Thymus (tissue), 11 donors: ENCODE measurements at regions not wholly inside any gene's neighbourhood (a gene's known extent, or its start where the extent isn't known, plus 50 kb on each side); places are given as distances from the start of the nearest gene placed in this dataset.

ENCODE experiments used
- DNase-seq, 9 donors: peaks; one replicate each; pipeline ENCODE4 v3.0.0-alpha.2; 2013; ENCODE audit warnings: low spot score in 9 of 9, low read depth in 6 of 9, missing footprints in 1 of 9
- H3K27ac ChIP-seq, 2 donors: one replicate each; pipeline ENCODE4 v1.5.1; 2013; ENCODE audit warnings: control low read depth in 1 of 2, low read depth in 1 of 2, low read length in 1 of 2, mild to moderate bottlenecking in 1 of 2, moderate library complexity in 1 of 2
- H3K27me3 ChIP-seq, 2 donors: one replicate each; pipeline ENCODE4 v1.5.1; 2013; ENCODE audit warnings: low read length in 1 of 2; ENCODE audit not compliant: control insufficient read depth in 2 of 2, insufficient read depth in 1 of 2
- H3K36me3 ChIP-seq, 2 donors: one replicate each; pipeline ENCODE4 v1.5.1; 2013; ENCODE audit warnings: low read length in 1 of 2, mild to moderate bottlenecking in 1 of 2, moderate library complexity in 1 of 2; ENCODE audit not compliant: control insufficient read depth in 2 of 2, insufficient read depth in 2 of 2
- H3K4me1 ChIP-seq, 2 donors: one replicate each; pipeline ENCODE4 v1.5.1; 2013; ENCODE audit warnings: low read length in 2 of 2; ENCODE audit not compliant: control insufficient read depth in 2 of 2, insufficient read depth in 2 of 2
- H3K4me3 ChIP-seq, 2 donors: one replicate each; pipeline ENCODE4 v1.5.1; 2013; ENCODE audit warnings: low read length in 2 of 2, control low read depth in 1 of 2, mild to moderate bottlenecking in 1 of 2
- H3K9me3 ChIP-seq, 2 donors: one replicate each; pipeline ENCODE4 v1.5.1; 2013; ENCODE audit warnings: low read length in 1 of 2, mild to moderate bottlenecking in 1 of 2; ENCODE audit not compliant: control insufficient read depth in 2 of 2, insufficient read depth in 1 of 2
- WGBS: extraction: QIAGEN DNeasy Blood & Tissue Kit; methylation state at CpG from one replicate; pipeline ENCODE4 v1.1.7; 2013; 5-methylcytosine and 5-hydroxymethylcytosine counted together
- donor health status: healthy.

DNA sequence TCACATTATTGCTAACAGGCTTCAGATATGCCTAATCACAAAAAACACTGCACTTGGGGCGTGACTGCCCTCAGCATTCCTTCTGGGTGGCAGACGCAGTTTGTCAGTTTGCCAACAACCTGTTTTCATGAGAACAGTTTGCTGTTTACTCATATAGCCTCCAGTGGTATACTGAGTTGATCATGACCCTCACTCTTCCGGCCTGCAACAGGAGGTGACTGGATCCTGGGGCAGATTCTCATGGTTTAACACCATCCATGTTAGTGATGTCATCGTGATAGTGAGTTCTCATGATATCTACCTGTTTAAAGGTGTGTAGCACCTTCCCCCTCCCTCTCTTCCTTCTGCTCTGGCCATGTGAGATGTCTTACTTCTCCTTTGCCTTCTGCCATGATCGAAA lies 555.2 kb downstream of the PLPP3 start:
- no peak overlapping the region for H3K4me3 ChIP-seq
- no peaks in the 10 kb centered on the region for H3K9me3 ChIP-seq
- 96% methylated on average over 5 of the region's 5 CpGs for WGBS
- H3K4me1 ChIP-seq: no peaks in the 10 kb centered on the region
- no peak for DNase-seq
- no peaks in the 10 kb centered on the region for H3K36me3 ChIP-seq
- H3K27me3 ChIP-seq: no peaks in the 10 kb centered on the region
- H3K27ac ChIP-seq: no peak overlapping the region

DNA sequence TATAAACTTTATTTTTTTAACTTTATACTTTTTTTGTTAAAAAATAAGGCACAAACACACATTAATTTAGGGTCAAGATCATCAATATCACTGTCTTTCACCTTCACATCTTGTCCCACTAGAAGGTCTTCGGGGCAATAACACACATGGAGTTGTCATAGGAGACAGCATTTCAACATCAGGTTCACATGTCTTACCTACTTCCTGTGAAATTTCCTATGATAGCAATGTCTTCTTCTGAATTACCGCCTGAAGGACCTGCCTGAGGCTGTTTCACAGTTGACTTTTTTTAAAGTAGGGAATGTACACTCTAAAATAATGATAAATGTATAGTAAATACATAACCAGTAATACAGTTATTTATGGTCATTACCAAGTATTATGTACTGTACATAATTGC lies 559.4 kb downstream of the PLPP3 start:
- no peak for DNase-seq
- H3K36me3 ChIP-seq: no peaks in the 10 kb centered on the region
- H3K9me3 ChIP-seq: no peaks in the 10 kb centered on the region
- WGBS: 95% methylated on average over 2 of the region's 2 CpGs
- no peak overlapping the region for H3K4me3 ChIP-seq
- H3K27me3 ChIP-seq: no peaks in the 10 kb centered on the region
- no peaks in the 10 kb centered on the region for H3K4me1 ChIP-seq
- no peak overlapping the region for H3K27ac ChIP-seq

DNA sequence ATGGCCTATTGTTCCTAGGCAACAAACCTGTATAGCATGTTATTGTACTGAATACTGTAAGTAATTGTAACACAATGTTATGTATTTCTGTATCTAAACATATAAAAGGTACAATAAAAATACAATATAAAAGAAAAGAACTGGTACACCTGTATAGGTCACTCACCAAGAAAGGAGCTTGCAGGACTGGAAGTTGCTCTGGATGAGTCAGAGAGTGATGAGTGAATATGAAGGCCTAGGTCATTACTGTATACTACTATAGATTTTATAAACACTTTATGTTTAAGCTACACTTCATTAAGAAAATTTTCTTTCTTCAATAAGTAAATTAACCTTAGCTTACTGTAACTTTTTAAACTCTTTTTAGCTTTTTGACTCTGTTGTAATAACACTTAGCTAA lies 559.9 kb downstream of the PLPP3 start:
- H3K27ac ChIP-seq: no peak overlapping the region

DNA sequence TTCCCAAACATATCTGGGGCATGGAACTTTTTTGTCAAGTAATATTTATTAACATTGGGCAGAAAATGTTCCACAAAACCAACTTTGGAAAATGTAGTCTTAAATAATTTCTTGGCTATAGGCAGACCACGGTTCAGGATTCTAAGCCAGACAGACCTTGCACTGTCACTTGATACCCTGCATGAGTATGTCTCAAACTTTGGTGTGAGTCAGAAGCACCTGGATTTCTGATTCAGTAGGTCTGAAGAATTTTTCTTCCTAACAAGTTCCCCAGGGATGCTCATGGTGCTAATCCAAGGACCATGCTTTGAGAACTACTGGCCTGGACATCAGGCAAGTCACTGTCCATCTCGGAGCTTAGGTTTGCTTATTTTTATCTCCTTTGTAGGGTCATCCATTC lies 562.0 kb downstream of the PLPP3 start:
- no peak overlapping the region for H3K27ac ChIP-seq
- DNase-seq: no peak
- H3K9me3 ChIP-seq: no peaks in the 10 kb centered on the region
- WGBS: 90% methylated on average over 2 of the region's 2 CpGs
- no peak overlapping the region for H3K4me3 ChIP-seq
- H3K27me3 ChIP-seq: no peaks in the 10 kb centered on the region
- H3K4me1 ChIP-seq: no peaks in the 10 kb centered on the region
- H3K36me3 ChIP-seq: no peaks in the 10 kb centered on the region

More for the DNA sequence above, 559.9 kb downstream of the PLPP3 start:
- H3K4me1 ChIP-seq: no peaks in the 10 kb centered on the region
- H3K27me3 ChIP-seq: no peaks in the 10 kb centered on the region
- H3K9me3 ChIP-seq: no peaks in the 10 kb centered on the region
- DNase-seq: no peak
- H3K4me3 ChIP-seq: no peak overlapping the region
- H3K36me3 ChIP-seq: no peaks in the 10 kb centered on the region

DNA sequence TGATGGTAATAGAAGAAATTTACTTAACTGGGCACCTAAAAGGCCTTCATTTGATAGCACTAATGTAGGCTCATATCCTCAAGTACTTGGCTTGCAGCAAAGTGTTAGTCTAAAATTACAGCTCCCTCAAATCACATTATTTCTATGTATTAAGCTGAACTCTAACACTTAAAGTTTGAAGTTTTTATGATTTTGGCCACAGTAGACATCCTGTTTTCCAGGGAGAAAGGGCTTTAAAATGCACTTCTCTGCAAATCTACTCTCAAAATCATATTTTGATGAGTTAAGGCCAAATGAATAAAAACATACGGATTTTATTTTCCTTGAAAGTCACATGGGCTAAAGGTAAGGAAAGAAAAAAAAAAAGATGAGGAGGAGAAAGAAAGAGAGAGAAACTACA lies 575.5 kb downstream of the PLPP3 start:
- no peak overlapping the region for H3K27ac ChIP-seq
- H3K4me3 ChIP-seq: no peak overlapping the region
- no peaks in the 10 kb centered on the region for H3K4me1 ChIP-seq
- 97% methylated on average over 1 of the region's 1 CpG for WGBS
- no peaks in the 10 kb centered on the region for H3K9me3 ChIP-seq
- no peaks in the 10 kb centered on the region for H3K27me3 ChIP-seq
- no peak for DNase-seq
- H3K36me3 ChIP-seq: no peaks in the 10 kb centered on the region

DNA sequence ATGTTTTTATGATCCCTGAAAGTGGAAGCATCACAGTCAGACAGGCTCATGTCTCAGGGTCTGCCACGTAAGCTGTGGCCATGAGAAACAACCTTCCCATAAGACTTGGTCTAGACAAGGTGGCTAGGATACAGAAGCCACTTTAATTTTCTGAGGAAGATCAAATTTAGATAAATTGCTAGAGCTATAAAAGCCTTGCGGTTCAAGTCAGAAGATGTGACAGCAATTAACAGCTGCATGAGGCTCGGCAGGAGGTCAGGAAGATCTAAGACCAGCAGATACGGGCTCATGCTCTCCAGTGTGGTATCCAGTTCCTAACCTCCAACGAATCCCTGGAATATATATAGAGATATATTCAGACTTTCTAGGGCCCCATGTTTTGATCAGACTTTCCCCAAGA lies 577.1 kb downstream of the PLPP3 start:
- Histone ChIP-seq H3K4me3 (no peak overlapping the region), H3K36me3 (no peaks in the 10 kb centered on the region)
- 94% methylated on average over 5 of the region's 5 CpGs for WGBS

DNA sequence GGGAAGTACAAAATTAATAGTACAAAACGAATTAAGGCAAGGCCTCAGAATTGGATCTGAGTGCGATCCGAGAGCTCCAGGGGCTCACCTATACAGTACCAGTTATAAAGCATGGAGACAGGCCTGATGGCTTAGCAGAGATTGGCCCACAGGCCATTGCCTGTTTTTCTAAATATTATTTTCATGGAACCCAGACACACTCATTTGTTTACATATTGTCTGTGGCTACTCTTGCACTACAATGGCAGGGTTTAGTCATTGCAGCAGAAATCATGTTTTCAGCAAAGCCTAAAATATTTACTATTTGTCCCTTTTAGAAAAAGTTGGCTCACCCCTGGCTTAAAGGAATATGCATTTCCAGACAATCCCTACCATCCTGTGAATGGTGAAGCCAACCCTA lies 578.9 kb downstream of the PLPP3 start:
- no peaks in the 10 kb centered on the region for H3K27me3 ChIP-seq
- DNase-seq: no peak
- 94% methylated on average over 3 of the region's 3 CpGs for WGBS
- H3K4me3 ChIP-seq: no peak overlapping the region
- H3K9me3 ChIP-seq: no peaks in the 10 kb centered on the region
- no peak overlapping the region for H3K27ac ChIP-seq
- H3K36me3 ChIP-seq: no peaks in the 10 kb centered on the region
- H3K4me1 ChIP-seq: no peaks in the 10 kb centered on the region

More for the DNA sequence above, 577.1 kb downstream of the PLPP3 start:
- DNase-seq: no peak
- Histone ChIP-seq H3K4me1 (no peaks in the 10 kb centered on the region), H3K27me3 (no peaks in the 10 kb centered on the region), H3K27ac (no peak overlapping the region), H3K9me3 (no peaks in the 10 kb centered on the region)

DNA sequence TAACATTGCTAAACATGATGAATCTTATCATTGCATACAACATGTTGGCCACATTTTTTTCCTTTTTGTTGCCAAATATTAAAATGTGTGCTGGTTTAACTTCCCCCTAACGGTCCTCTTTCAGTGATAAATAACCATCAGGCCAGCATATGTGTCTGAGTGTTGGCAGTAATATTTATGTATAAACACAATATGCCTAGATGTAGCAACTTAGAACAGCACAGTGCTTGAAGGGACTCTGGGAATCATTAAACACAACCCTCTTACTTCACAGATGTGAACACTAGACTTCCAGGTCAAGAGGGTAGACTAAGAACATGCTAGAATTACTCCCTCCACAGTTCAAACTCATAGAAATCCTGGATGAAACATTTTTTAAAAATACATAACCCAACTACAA lies 581.8 kb downstream of the PLPP3 start:
- WGBS: 65% methylated on average over 1 of the region's 1 CpG
- Histone ChIP-seq H3K4me3 (no peak overlapping the region), H3K36me3 (no peaks in the 10 kb centered on the region), H3K27ac (no peak overlapping the region), H3K9me3 (no peaks in the 10 kb centered on the region), H3K27me3 (no peaks in the 10 kb centered on the region), H3K4me1 (no peaks in the 10 kb centered on the region)
- DNase-seq: no peak

DNA sequence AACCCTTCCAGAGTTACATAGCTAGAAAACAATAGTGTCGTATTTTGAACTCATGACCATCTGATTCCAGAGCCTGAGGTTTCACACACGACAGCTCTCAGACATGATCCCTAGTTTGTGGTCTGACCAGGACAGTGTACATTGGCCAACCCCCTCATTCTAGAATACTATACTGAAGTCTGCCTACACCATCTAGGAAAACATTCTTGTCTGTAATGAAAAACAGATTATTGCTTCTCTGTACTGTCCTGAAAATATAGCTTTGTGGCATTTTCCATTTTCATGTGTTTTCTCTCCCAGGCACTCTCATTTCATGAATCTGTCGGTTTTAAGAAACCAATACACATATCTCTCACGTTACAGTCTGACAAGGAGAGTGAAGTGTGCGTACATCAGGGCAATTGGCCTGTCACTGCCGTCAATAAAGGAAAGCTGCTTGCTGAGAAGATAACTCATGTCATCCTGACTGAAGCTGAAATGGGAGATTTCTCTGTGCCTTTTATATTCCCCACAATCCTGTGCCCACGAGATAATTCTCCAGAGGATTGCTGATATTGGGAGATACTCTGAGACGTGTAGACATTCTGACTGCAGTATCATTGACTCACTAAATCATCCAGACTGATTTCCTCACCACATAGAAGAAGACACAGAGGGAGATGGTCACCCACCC lies 585.6 kb downstream of the PLPP3 start:
- 95% methylated on average over 8 of the region's 8 CpGs for WGBS
- Histone ChIP-seq H3K9me3 (no peaks in the 10 kb centered on the region), H3K27ac (no peak overlapping the region), H3K4me1 (no peaks in the 10 kb centered on the region), H3K27me3 (no peaks in the 10 kb centered on the region), H3K36me3 (no peaks in the 10 kb centered on the region), H3K4me3 (no peak overlapping the region)
- no peak for DNase-seq

DNA sequence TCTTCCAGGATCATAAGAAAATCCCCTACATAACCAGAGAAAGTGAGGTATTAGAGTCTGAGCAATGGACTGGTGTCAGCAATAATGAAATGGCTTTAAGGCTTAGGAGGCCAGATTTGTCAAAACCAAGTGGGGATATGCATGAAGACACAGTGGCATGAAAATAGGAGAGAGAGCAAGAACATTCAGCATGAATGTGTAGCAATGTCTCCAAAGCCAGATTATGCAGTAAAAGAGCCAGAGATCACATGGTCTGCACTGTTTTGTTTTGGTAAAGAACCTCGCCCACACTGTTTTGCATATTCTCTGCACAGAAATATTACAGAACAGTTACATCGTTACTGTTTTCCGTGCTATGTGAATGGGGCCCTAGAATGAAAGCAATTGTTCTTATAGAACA lies 589.4 kb downstream of the PLPP3 start:
- H3K4me1 ChIP-seq: no peaks in the 10 kb centered on the region
- H3K36me3 ChIP-seq: no peaks in the 10 kb centered on the region
- no peak for DNase-seq
- no peak overlapping the region for H3K4me3 ChIP-seq
- WGBS: 97% methylated on average over 3 of the region's 3 CpGs
- no peak overlapping the region for H3K27ac ChIP-seq
- no peaks in the 10 kb centered on the region for H3K27me3 ChIP-seq
- no peaks in the 10 kb centered on the region for H3K9me3 ChIP-seq
